Activated gamma-delta T cell treated with Interleukin-2 at 50 U/mL for 16 hours (primary cell): ENCODE measurements at regions not wholly inside any gene's neighbourhood (a gene's known extent, or its start where the extent isn't known, plus 50 kb on each side); places are given as distances from the start of the nearest gene placed in this dataset.

ENCODE experiments used
- DNase-seq: peaks from one replicate; pipeline ENCODE4 v3.0.0-alpha.2; 2020

DNA sequence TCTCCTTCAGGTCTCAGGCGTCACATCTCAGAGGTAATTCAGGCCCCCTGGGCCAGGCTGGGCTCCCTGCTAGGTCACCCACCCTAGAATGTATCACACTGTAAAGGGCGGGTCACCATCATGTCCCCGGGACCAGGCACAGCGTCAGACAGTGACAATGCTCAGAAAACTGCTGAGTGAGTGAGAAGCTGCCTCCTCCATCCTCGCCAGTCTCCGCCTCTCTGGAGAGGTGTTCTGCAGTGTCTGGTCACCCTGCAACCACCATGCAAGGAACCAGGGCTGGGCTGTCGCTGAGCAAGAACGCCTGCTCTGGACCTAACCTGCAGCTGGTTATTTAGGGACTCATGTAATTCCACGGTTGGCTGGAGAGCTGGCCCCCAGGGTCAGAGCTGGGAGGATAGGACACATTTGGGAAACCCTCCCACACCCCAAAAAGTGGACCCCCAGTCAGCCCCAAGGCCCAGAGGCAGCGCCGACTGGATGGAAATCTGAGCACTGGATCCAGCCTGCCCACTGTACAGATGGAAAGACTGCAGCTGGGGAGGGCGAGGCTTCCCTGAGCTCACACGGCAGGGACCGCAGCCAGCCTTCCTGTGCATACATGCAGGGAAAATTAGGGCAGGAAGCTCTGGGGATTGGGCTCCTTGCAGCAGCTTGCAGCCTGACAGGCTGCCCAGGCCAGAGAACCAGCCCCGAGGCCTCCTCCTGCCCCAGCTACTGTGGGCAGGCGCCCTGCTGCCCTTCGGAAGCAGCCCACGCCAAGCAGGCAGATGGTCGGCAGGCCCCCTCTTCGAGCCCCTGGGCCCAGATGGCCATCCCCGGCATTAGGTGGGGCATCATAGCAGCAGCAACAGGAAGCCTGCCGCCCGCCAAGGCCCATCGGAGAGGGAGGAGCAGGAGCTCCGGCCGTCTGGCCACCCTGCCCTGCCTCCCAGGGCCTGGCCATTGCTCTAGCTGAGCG lies 105.4 kb upstream of the ZMIZ1 start:
- no peak for DNase-seq

DNA sequence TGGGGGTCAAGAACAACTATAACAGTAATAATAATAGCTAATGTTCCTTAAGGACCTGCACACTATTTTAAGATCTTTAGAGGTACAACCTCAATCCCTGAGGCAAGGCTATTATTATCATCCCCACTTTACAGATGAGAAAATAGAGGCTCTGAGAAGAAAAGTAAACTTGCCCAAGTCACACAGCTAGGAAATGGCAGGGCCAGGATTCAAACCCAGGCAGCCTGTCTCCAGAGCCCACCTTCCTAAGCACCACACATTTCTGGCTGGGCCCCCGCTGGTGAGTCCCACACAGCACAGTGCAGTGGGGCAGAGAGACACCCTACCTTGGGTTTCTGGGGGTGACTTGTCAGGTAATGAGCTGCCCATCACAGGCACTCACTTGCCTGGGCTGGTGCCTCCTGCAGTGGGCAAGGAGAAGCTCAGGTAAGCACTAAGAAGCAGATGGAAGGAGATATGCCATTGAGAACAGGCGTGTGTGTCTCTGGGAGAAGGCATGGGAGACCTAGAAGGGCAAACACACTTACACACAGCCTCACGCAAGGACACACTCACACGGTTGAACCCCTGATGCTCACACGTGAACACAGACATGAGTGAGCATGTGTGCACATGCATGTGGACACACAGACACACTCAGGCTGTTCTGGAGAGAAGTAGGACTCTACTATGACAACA lies 104.4 kb upstream of the ZMIZ1 start:
- no peak for DNase-seq

DNA sequence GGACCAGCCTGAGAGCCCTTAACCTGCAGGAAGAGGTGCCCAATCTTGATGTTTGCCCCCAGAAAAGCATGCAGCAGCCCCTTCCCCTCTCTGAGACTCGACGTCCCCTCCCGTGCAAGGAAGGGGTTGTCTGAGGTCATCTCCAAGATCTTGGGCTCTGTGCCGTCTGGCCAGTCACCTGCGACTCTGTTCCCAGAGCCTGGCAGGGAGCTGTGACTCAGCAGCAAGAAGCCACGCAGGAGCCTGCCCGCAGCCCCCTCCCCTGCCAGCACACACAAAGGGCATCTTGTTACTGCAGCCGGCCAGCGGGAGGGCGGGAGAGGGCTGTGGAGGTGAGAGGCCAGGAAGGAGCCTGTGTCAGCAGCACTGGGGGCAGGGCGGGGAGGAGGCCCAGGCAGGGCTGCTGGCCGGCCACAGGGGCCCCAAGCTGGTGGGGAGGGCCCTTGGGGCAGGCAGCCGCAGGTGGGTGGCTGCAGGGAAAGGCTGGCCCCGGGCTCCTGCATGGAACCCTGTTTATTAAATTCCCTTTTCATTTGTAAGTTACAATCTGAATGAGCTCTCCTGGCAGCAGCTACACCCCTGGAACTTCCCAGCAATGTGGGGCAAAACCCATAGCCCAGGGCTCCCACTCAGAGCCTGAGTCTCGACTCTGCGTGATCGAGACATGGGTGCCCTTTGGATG lies 103.7 kb upstream of the ZMIZ1 start:
- no peak for DNase-seq

DNA sequence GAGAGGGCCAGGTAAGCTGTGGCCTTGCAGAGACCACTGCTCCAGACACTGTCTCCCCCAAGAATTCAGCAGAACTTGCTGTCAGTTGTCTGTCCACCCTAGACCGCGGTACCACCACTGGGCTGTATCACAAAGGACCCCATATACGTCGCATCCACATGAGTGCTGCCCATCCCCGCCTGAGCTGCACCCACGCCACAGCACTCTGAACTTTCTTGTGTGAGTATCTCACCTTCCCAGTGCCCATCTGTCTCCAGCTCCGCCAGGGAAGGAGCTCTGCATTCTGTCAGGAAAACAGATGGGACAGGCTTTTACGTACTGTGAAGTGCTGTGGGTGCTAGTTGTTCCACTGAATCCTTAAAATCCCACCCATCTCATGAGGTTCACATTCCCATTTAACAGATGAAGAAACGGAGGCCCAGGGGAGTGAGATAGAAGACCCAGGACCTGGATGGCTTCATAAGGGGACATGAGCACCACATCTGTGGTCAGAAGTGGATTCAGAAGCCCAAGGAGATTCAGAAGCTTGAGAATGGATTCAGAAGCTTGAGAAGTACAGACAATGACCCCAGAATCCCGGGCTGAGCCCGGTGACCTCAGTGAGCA lies 102.5 kb upstream of the ZMIZ1 start:
- no peak for DNase-seq

DNA sequence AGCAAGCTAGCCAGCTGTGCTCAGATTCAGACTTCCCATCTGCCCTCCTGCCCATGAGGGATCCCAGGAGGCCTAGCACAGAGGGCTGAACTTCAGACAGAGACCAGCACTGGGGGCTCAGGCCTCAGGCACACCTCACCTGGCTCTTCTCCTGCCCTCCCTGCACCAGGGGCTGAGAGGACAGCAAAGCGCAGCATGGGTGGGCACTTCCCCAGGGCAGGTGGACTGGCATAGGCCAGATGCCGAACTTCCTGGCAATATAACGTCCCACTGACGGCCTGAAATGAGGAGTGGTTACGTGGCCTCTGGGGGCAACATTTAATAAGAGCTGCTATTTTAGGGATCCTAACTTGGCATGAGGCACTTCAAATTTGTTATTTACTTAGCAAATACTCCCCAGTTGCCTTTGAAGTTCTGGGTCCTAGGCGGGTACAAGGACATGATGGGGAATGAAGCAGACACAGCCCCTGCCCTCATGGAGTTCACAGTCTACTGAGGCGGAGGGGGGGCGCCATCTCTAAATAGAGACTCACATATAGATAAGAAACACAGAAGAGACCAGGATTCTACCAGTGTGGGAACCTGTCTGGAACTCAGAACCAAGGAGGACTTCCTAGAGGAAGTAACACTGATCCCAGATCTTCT lies 101.8 kb upstream of the ZMIZ1 start:
- DNase-seq: no peak

DNA sequence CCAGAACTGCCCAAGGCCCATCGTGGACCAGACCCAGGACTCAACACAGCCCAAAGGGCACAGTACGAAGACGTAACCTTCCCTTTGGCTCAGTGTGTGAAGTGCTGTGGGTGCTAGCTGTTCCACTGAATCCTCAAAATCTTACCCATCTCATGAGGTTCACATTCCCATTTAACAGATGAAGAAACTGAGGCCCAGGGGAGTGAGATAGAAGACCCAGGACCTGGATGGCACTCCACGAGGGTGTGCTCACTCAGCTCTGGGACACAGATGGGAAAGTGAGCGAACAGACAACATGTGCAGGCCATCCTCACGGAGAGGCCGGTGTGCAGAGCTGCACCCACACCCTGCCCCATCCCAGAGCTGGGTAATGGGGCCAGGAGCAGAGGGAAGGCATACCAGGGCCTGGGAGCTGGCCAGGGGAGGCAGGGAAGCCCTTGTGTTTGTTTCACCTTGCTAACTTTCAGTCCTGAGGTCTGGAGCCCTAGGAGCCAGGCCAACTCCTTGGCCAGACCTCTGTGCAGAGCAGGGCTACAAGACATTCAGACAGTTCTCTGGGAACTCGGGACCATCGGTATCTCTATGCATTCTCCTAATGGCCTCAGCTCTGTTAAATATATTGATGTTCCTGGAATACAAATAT lies 100.3 kb upstream of the ZMIZ1 start:
- no peak for DNase-seq

DNA sequence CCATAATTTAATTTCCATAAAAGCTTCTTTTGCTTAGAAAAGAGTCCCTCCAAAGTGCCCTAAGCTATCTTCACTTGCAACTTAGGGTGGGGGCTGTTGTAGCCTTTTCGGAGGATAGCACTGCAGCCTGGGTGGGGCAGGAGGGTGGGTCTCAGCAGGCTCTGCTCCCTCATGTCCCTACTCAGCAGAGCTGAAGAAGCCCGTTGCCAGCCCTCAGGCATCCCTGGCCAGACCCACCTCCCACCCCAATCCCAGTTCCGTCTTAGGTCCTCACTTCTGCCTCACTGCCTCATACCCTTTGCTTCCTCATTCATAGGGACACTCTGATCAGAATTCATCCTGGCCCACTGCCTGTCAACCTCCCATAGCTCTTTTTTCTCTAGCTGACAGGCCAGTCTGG lies 99.8 kb upstream of the ZMIZ1 start:
- DNase-seq: no peak

DNA sequence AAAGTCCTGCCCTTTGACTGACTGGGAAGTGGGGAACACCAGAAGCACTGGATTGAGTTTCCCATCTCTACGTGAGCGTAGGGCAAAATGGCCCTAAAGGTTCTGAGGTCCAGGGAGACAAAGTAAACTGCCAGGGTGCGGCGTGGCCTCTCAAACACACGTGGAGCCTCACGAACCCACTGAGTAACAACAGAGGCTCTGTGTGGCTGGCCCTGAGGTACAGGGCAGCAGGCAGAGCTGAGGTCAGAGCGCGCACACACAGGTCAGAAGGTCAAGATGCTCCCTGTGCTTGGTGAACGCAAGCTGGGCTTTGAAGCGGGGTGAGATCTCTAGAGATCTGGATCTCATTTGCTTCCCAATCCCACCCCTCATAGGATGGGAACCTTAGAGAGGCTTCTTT lies 99.0 kb upstream of the ZMIZ1 start:
- no peak for DNase-seq

DNA sequence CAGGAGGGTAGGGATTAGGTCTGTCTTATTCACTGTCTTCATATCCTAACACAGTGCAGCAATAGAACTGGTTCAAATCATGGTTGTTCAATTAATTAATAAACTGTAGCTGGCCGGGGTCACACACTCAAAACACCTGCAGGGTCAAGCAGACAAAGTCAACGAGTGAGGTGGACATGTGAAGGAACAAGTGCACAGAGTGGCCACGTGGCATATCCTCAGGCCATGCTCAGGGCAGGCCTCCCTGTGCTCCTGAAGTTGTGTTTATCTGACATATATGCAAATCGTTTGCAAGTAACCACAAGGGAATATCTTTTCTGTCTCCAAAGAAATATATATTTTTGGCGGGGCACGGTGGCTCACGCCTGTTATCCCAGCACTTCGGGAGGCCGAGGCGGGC lies 98.5 kb upstream of the ZMIZ1 start:
- no peak for DNase-seq

DNA sequence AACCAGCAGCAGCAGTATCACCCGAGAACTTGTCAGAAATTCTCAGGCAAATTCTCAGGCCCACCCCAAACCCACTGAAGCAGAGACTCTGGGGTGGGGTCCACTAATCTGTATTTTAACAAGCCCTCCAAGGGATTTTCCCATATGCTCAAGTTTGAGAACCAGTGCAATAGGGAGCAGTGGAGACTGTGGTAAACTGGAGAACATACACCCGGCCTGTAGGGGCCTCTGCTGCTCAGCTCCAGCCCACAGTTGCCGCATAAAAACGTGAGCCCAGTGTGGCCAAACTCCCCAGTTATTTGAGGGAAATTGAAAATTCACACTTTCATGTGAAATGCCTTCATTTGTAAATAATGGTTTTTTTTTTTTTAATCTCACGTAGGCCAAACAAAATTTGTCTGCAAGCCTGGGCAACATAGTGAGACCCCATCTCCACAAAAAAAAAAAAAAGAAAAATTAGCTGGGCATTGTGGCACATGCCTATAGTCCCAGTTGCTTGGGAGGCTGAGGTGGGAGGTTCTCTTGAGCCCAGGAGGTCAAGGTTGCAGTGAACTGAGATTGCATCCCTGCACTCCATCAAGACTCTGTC lies 97.6 kb upstream of the ZMIZ1 start:
- no peak for DNase-seq

DNA sequence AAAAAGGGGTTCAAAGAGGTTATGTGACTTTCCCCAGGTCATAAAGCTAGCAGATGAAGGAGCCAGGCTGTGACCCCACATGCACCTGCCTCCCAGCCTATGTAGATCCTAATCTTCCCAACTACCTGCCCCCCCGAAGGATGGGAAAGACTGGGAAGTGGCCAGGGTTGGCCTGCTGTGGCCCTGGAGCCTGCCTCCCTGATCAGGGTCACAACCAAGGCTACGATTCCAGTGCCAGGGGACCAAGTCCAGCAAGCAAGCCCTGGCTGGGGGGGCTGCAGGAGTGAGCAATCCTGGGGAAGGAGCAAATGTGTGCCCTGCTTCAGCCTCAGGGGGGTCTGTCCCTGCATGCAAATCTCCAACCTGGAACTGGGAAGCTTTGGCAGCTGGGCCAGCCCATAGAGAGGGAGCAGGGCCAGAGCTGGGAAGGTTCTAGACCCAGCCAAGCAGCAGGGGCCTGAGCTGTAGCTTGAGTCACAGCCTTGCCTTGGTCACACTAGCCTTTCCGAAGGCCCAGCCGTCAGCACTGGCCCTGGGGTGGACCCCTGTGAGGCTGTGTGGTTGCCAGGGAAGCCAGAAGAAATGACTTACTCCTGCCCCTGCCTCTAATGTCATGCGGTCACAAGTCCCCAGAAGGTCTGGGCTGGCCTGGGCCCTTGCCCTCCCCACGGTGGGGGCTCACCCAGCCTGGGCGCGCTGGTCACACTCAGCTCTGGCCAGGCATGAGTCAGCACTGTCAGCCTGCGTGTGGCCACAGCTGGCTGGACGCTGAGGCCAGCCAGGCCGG lies 96.4 kb upstream of the ZMIZ1 start:
- no peak for DNase-seq

DNA sequence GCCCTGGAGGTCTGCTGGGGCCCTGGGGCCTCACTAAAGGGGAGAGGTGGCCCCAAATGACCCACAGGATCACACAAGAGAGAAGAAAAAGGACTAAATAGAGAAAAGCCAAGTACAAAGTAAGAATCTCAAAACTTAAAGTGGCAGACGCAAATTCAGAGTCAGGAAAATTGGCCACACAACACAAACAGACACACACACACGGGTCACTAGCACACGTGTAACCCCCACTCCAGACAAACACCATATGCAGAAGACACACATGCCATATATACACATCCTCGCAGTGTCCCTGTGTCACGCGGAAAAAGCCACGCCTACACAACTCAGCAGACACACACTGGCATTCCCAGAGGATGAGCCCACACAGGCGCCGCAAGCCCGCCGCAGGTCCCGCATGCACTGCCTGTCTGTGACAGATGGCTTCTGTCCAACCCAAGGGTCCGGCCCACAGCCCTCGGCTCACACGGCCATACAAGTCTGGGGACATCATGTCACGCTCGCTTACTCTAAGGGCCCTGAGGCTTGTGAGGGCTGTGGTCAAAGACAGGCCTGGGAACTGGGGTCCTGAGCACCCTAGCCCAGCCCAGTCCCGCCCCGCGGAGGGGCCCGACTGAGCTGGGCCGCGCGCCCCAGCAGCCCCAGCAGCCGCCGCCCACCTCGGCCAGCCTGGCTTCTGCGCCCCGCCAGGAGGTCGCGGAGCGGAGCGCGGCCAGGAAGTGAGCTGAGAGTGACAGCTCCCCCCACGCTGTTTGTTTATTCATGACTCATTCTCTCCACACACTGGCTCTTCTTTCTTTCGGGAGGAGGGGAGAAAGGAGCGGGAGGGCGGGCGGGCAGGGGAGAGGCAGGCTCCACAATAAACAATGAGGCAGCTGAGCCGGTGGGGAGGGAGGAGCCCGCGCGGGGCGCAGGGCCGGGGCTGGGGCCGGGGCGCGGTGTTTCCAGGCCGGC lies 95.5 kb upstream of the ZMIZ1 start:
- peak; percentile 71 for DNase-seq

DNA sequence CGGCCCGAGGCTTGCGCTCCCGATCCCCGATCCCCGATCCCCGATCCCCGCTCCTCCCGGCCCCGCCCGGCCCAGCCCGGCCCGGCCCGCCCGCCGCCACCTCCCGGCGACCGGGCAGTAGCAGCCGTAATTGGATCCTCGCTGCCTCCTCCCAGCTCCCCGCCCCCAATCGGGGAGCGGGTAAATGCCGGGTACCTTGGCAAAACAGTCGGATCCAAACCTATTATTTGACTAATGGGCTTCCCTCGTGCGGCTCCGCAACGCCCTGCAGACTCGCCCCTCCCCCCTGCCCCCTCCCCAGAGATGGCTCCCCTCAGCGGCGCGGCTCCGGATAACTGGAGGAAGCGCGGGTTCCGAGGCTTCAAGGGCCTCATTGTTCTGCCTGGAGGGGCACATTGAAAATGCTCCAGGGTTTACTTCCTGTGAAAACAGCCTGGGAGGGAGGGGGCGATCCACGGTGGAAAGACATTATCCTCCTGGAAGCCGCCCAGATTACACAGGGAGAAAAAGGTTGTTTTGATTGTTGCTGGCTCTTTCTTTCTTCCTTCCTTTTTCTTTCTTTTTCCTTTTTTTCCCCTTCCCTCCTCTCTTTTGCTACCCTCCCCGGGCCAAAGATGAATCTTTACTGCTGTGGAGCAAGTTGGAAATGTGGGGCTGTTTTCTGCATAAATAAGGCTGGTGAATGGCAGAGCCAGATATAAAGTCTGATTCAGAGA lies 94.7 kb upstream of the ZMIZ1 start:
- DNase-seq: peak; percentile 34

DNA sequence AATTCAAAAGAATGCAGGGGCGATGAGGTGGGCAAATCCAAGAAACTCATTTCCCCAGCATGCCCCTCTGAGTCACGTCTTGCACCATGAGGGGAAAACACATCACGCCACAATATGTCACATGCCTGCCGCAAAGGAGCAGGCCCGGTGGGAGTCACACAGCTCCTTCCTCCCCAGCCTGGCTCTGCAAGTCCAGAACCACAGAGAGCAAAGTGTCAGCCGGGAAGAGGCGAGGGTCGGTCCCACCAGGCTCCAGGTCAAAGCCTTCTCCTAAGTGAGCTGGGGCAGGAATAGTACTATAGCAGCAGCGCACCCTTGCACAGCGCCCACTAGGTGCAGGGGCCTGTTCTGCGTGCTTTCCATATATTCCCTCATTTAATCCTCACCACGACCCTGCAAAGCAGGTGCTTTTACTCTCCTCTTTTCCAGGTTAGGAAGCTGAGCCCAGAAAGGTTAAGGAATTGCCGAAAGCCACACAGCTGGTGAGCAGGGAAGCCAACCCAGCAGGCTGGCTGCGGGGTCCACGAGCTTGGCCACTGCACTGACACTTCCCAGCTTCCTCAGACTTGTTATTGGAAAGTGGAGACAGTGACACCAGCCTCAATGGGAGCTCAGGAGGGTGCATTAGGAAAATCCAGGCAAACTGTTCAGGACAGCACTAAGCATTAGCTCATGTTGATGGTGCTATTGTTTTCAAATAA lies 94.0 kb upstream of the ZMIZ1 start:
- peak; percentile 60 for DNase-seq

DNA sequence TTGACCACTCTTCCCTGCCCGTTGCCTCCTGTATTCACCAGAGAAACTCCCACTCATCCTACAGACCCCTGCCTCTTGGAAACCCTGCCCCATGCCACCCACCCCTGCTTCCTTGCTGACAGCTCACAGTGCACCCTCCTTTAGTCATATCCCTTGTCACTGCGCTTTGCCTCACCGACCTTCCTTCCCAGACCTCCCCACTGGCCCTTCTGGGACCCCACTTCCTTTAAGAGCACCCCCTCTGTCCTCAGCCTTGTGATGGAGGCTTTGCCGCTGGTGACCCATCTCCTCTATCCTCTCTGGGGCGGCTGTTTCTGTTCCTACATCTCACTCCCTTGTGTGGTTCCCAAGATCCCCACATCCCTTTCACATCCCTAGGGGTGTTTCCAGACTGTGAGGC lies 92.8 kb upstream of the ZMIZ1 start:
- no peak for DNase-seq

DNA sequence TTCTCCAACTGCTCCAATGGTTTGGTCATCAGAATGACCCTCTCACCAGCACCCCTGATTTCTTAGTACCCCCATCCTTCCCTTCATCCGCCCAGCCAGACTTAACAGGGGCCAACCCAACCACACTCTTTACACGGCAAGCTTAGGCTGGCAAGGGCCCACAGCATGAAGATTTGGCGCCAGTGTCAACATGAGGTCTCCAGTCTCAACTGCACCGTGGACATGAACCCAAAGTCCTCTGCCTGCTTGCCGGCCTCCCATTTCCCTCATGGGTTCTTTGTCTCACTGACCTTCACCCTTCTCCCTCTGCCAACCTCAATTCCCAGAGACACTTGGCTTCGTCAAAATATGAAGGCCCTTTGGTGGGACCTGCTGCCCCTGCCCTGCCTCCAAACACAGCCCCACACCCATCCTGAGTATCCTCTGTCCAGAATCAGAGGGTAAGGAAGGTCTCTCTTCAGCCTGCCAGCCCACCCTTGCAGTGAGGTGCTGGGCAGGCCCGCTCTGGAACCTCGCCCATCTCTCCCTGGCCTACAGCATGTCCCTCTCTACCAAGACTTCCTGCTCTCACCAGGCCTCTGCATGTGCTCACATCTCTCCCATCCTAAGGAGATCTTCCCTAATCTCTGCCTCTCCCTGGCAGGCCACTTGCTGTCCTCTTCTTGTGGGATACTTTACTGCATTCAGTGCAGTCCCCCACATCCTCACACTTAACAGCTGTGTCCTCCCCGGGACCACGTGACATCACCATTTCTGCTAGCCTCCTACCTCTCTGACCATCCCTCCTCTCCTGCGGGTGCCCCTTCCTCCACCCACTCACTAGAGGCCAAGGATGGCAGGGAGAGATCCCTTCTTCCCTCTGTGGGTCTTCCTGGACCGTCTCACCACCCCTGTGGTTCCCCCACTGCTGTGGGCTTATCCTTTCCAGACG lies 91.7 kb upstream of the ZMIZ1 start:
- DNase-seq: no peak

DNA sequence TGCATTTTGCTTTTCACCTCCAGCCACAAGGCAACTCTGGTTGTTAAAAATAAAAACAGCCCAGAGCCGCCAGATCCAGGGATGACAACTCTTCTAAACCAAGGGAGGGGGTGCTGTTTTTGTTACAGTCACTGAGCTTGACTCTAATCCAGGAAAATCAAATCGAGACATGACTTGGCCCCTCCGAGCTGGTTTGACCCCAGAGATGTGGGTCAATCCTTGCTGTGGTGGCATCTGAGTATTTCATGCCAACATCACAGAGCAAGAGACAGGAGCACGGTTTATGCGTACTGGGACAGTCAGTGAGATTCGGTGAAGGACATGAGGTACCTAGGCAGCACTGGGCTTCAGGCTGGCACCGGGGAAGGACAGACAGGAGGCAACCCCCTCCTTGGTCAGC lies 88.8 kb upstream of the ZMIZ1 start:
- no peak for DNase-seq
